NB4 (cell line): ENCODE measurements at regions not wholly inside any gene's neighbourhood (a gene's known extent, or its start where the extent isn't known, plus 50 kb on each side); places are given as distances from the start of the nearest gene placed in this dataset.

Source experiments
- CTCF ChIP-seq: IDR thresholded peaks from one replicate; pipeline ENCODE4 v1.5.1; 2012; ENCODE audit warnings: low read depth, low read length
- MAX ChIP-seq: IDR thresholded peaks from 2 replicates; pipeline ENCODE4 v1.6.1; 2011; ENCODE audit warnings: low read depth, low read length
- MYC ChIP-seq: IDR thresholded peaks from 2 replicates; pipeline ENCODE4 v1.6.1; 2011; ENCODE audit warnings: low read depth, low read length
- POLR2A ChIP-seq: IDR thresholded peaks from 2 replicates; pipeline ENCODE4 v1.6.1; 2011; ENCODE audit warnings: mild to moderate bottlenecking; ENCODE audit not compliant: insufficient read length; ENCODE audit errors: extremely low read depth

- TF ChIP-seq CTCF = no peak
- TF ChIP-seq MAX = no peak
- no peak for TF ChIP-seq POLR2A
- TF ChIP-seq MYC = no peak
These were observed 105.6 kb upstream of the SOD1 start for GRCh38 chr21:31553926-31554325.
